Spleen (tissue), 11 donors: ENCODE measurements at regions not wholly inside any gene's neighbourhood (a gene's known extent, or its start where the extent isn't known, plus 50 kb on each side); places are given as distances from the start of the nearest gene placed in this dataset.
"Not testable (repeated sequence)": the region's sequence is repeated elsewhere in the genome, so short reads cannot be mapped to it uniquely, and the experiment has no call there.

Experiments used
- DNase-seq: peaks from one replicate; pipeline ENCODE4 v3.0.0-alpha.2; 2020
- H3K27ac ChIP-seq, 8 donors: fragments of 200-600 bp; sonication (generic) in 7 of 8; 1 replicate in 4 of 8; 2 replicates in 4 of 8; pipeline versions ENCODE4 v1.5.0 to v1.8.0; 2016 to 2021; ENCODE audit warnings: inconsistent platforms in 4 of 8, mild to moderate bottlenecking in 4 of 8, moderate library complexity in 1 of 8
- H3K27me3 ChIP-seq, 7 donors: fragments of 200-600 bp; sonication (generic) in 6 of 7; replicated peaks in 1 of 7; 1 replicate in 4 of 7; 2 replicates in 3 of 7; pipeline versions ENCODE4 v1.5.0 to v1.8.0; 2016 to 2021; ENCODE audit warnings: inconsistent platforms in 3 of 7, mild to moderate bottlenecking in 1 of 7
- H3K36me3 ChIP-seq, 6 donors: fragments of 200-600 bp; sonication (generic) in 5 of 6; 1 replicate in 4 of 6; 2 replicates in 2 of 6; pipeline versions ENCODE4 v1.5.0 to v1.8.0; 2016 to 2021; ENCODE audit warnings: inconsistent platforms in 2 of 6
- H3K4me1 ChIP-seq, 6 donors: fragments of 200-600 bp; sonication (generic) in 5 of 6; 1 replicate in 3 of 6; 2 replicates in 3 of 6; pipeline versions ENCODE4 v1.5.0 to v1.8.0; 2016 to 2021; ENCODE audit warnings: inconsistent platforms in 3 of 6
- H3K4me3 ChIP-seq, 8 donors: fragments of 200-600 bp; sonication (generic) in 7 of 8; 1 replicate in 4 of 8; 2 replicates in 4 of 8; pipeline versions ENCODE4 v1.5.0 to v1.8.0; 2016 to 2021; ENCODE audit warnings: inconsistent platforms in 4 of 8, mild to moderate bottlenecking in 4 of 8, moderate library complexity in 2 of 8
- H3K9me3 ChIP-seq, 8 donors: fragments of 200-600 bp; sonication (generic) in 7 of 8; 1 replicate in 4 of 8; 2 replicates in 4 of 8; pipeline versions ENCODE4 v1.5.0 to v1.8.0; 2016 to 2021; ENCODE audit warnings: inconsistent platforms in 4 of 8
- CTCF ChIP-seq, 11 experiments: fragments of 200-600 bp in 7 of 11; fragments of 450-650 bp in 4 of 11; sonication (generic) in 4 of 11; IDR thresholded peaks in 8 of 11; conservative IDR thresholded peaks in 3 of 11; 1 replicate in 7 of 11; 2 replicates in 4 of 11; pipeline versions ENCODE4 v1.4.0 to v1.8.0; 2016 to 2021; ENCODE audit warnings: antibody characterized with exemption in 11 of 11, inconsistent platforms in 4 of 11, mild to moderate bottlenecking in 1 of 11
- POLR2A ChIP-seq, 3 donors: fragments of 450-650 bp; IDR thresholded peaks; one replicate each; pipeline ENCODE4 v1.5.1; 2017; ENCODE audit warnings: antibody characterized with exemption in 3 of 3, mild to moderate bottlenecking in 1 of 3
- POLR2AphosphoS5 ChIP-seq, 3 donors: sonication (generic); formaldehyde crosslinking; IDR thresholded peaks; one replicate each; pipeline ENCODE4 v1.5.1; 2017; ENCODE audit warnings: antibody characterized with exemption in 3 of 3
- WGBS, 5 donors: extraction: QIAGEN DNeasy Blood & Tissue Kit in 3 of 5; methylation state at CpG; one replicate each; pipeline versions ENCODE4 v1.1.5 to v1.1.7; 2013 to 2018; 5-methylcytosine and 5-hydroxymethylcytosine counted together
- intact Hi-C: fragments of 100-400 bp; cut with DNase I; formaldehyde crosslinking; loops from one replicate; pipeline ENCODE4 v1.15.0; 2023; ENCODE audit warnings: low total_unique reads
- donor health status: healthy with polysubstance abuse.
- donor health status: DM: no; HTN: no; CAD: no; lungs with moderate emphysema.
- donor health status: DM: no; HTN: no; CAD: no.
- donor health status: Bipolar disorder and iron deficiency.
- donor health status: healthy.
- donor health status: DM: no; HTN: no; CAD: no.
- donor health status: DM: yes; HTN: yes; CAD: no.

GRCh38 chr2:5019324-5019723 lies 672.9 kb upstream of the SOX11 start:
- H3K4me3 ChIP-seq = no peak overlapping the region
- no peaks in the 10 kb centered on the region for H3K27me3 ChIP-seq
- DNase-seq = no peak
- no peak overlapping the region for H3K27ac ChIP-seq
- 69 to 83% (median 70%) methylated on average over 5 of the region's 5 CpGs for WGBS, 5 donors
- H3K4me1 ChIP-seq = no peaks in the 10 kb centered on the region
- intact Hi-C loops = no loop called here
- no peaks in the 10 kb centered on the region for H3K36me3 ChIP-seq
- TF ChIP-seq POLR2AphosphoS5 (IDR thresholded peaks at IDR 0.05) (no peak), CTCF (IDR thresholded peaks at IDR 0.05 in 8 of 11, conservative IDR thresholded peaks at IDR 0.05 in 3 of 11) (no peak), POLR2A (IDR thresholded peaks at IDR 0.05) (no peak)
- peaks cover 4 to 35% (median 15%) of the 10 kb centered on the region in 8 donors for H3K9me3 ChIP-seq

GRCh38 chr2:5020116-5020875 lies 671.9 kb upstream of the SOX11 start:
- no peak overlapping the region for H3K27ac ChIP-seq
- no peaks in the 10 kb centered on the region for H3K36me3 ChIP-seq
- no peak overlapping the region for H3K4me3 ChIP-seq
- no peaks in the 10 kb centered on the region for H3K4me1 ChIP-seq
- no peak for TF ChIP-seq POLR2A (IDR thresholded peaks at IDR 0.05)
- TF ChIP-seq CTCF (IDR thresholded peaks at IDR 0.05 in 8 of 11, conservative IDR thresholded peaks at IDR 0.05 in 3 of 11) = no peak
- TF ChIP-seq POLR2AphosphoS5 (IDR thresholded peaks at IDR 0.05) = no peak
- no peak for DNase-seq
- intact Hi-C loops = no loop called here
- peaks cover 4 to 42% (median 17%) of the 10 kb centered on the region in 8 donors for H3K9me3 ChIP-seq
- WGBS, 5 donors = 72 to 79% (median 78%) methylated on average over 8 of the region's 8 CpGs
- H3K27me3 ChIP-seq = no peaks in the 10 kb centered on the region

- no peaks in the 10 kb centered on the region for H3K4me1 ChIP-seq
- H3K27me3 ChIP-seq = no peaks in the 10 kb centered on the region
- peaks cover 4 to 42% (median 20%) of the 10 kb centered on the region in 8 donors for H3K9me3 ChIP-seq
- no peak for DNase-seq
- TF ChIP-seq POLR2AphosphoS5 (IDR thresholded peaks at IDR 0.05) = no peak
- TF ChIP-seq CTCF (IDR thresholded peaks at IDR 0.05 in 8 of 11, conservative IDR thresholded peaks at IDR 0.05 in 3 of 11) = no peak
- no peak for TF ChIP-seq POLR2A (IDR thresholded peaks at IDR 0.05)
- no peak overlapping the region for H3K27ac ChIP-seq
- intact Hi-C loops = no loop called here
- no peaks in the 10 kb centered on the region for H3K36me3 ChIP-seq
- H3K4me3 ChIP-seq = no peak overlapping the region
- WGBS, 5 donors = 71 to 85% (median 74%) methylated on average over 2 of the region's 2 CpGs
Measured at GRCh38 chr2:5021136-5021535, 671.0 kb upstream of the SOX11 start.

- intact Hi-C loops = no loop called here
- whole genome bisulfite sequencing, 5 donors = 95 to 100% (median 97%) methylated on average over 3 of the region's 3 CpGs
- H3K4me3 ChIP-seq = no peak overlapping the region
- H3K9me3 ChIP-seq = peaks cover 4 to 42% (median 20%) of the 10 kb centered on the region in 8 donors
- DNase-seq = no peak
- no peak for TF ChIP-seq CTCF (IDR thresholded peaks at IDR 0.05 in 8 of 11, conservative IDR thresholded peaks at IDR 0.05 in 3 of 11)
- no peaks in the 10 kb centered on the region for H3K36me3 ChIP-seq
- H3K4me1 ChIP-seq = no peaks in the 10 kb centered on the region
- no peaks in the 10 kb centered on the region for H3K27me3 ChIP-seq
- H3K27ac ChIP-seq = no peak overlapping the region
Measured at GRCh38 chr2:5022061-5022460, 670.1 kb upstream of the SOX11 start.

GRCh38 chr2:5022708-5023635 lies 669.2 kb upstream of the SOX11 start:
- H3K27me3 ChIP-seq, H3K4me3 ChIP-seq, H3K27ac ChIP-seq, H3K4me1 ChIP-seq, DNase-seq, H3K36me3 ChIP-seq, intact Hi-C loops: not testable (repeated sequence)
- peaks cover 4 to 43% (median 19%) of the 10 kb centered on the region in 8 donors for H3K9me3 ChIP-seq
